Activated CD8-positive, alpha-beta T cell treated with anti-CD3 and anti-CD28 coated beads for 36 hours (primary cell): ENCODE measurements at regions not wholly inside any gene's neighbourhood (a gene's known extent, or its start where the extent isn't known, plus 50 kb on each side); places are given as distances from the start of the nearest gene placed in this dataset.

ENCODE experiments used
- ATAC-seq: fragments of 200-7000 bp; cut with Tn5 transposase; one replicate; pipeline ENCODE4 v1.10.0; 2021; ENCODE audit warnings: mild to moderate bottlenecking, moderate library complexity
- CTCF ChIA-PET: fragments of 350-600 bp; sonication (Branson Sonifier 250); formaldehyde crosslinking; loops from one replicate; lab custom pipeline; 2021; ENCODE audit warnings: antibody characterized with exemption; lab: Charles Lee
- POLR2A ChIA-PET: fragments of 350-600 bp; sonication (Branson Sonifier 250); formaldehyde crosslinking; loops from one replicate; lab custom pipeline; 2021; ENCODE audit warnings: antibody characterized with exemption; lab: Charles Lee
- DNase-seq: peaks from one replicate; pipeline ENCODE4 v3.0.0-alpha.2; 2020
- H3K27ac Mint-ChIP-seq: one replicate; pipeline ENCODE4 v1.8.0; 2021; ENCODE audit warnings: mild to moderate bottlenecking, mixed read lengths
- H3K27me3 Mint-ChIP-seq: one replicate; pipeline ENCODE4 v1.8.0; 2021; ENCODE audit warnings: mixed read lengths
- H3K36me3 Mint-ChIP-seq: one replicate; pipeline ENCODE4 v1.8.0; 2021; ENCODE audit warnings: low read depth, mixed read lengths
- H3K4me1 Mint-ChIP-seq: one replicate; pipeline ENCODE4 v1.8.0; 2021; ENCODE audit warnings: low read depth, mixed read lengths
- H3K4me3 Mint-ChIP-seq: one replicate; pipeline ENCODE4 v1.8.0; 2021; ENCODE audit warnings: mild to moderate bottlenecking, moderate library complexity, mixed read lengths
- H3K9me3 Mint-ChIP-seq: one replicate; pipeline ENCODE4 v1.8.0; 2021; ENCODE audit warnings: mixed read lengths
- intact Hi-C: fragments of 100-400 bp; cut with micrococcal nuclease; formaldehyde crosslinking; loops from one replicate; pipeline ENCODE4 v1.10.0; 2022
- TF ChIP-seq, protein P1 (sequence below): fragments of 200-600 bp; IDR thresholded peaks from one replicate; pipeline ENCODE4 v1.8.0; 2022; ENCODE audit warnings: antibody characterized with exemption, mild to moderate bottlenecking

DNA sequence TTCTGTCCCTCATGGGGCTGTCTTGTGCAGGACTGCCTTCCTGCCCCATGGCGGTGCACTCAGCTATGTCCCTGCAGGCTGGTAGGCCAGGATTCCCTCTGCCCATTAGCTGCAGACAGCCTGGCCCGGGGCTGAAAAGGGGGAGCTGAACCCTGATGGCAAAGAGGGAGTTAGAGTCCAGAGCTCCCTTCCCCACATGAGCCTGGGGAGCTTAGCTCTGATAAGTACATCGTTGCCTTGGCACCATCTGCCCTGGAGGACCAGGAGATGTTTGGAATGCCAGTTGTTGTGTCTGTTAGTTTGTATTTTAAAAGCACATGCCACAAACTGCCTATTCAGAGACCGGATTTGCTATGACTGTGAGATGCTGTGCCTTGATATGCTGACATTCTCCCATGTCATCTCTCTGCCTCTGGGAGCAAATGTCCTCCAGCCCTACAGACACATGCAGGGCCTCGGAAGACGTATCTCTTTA lies 65.1 kb upstream of the AFF3 start:
- POLR2A ChIA-PET: no interaction called here
- H3K4me1 Mint-ChIP-seq: peaks cover 8% of the 10 kb centered on the region
- intact Hi-C loops: no loop called here
- CTCF ChIA-PET: no interaction called here
- H3K27ac Mint-ChIP-seq: no peak overlapping the region
- TF ChIP-seq, protein P1, sequence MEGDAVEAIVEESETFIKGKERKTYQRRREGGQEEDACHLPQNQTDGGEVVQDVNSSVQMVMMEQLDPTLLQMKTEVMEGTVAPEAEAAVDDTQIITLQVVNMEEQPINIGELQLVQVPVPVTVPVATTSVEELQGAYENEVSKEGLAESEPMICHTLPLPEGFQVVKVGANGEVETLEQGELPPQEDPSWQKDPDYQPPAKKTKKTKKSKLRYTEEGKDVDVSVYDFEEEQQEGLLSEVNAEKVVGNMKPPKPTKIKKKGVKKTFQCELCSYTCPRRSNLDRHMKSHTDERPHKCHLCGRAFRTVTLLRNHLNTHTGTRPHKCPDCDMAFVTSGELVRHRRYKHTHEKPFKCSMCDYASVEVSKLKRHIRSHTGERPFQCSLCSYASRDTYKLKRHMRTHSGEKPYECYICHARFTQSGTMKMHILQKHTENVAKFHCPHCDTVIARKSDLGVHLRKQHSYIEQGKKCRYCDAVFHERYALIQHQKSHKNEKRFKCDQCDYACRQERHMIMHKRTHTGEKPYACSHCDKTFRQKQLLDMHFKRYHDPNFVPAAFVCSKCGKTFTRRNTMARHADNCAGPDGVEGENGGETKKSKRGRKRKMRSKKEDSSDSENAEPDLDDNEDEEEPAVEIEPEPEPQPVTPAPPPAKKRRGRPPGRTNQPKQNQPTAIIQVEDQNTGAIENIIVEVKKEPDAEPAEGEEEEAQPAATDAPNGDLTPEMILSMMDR: no peak
- DNase-seq: no peak
- no peaks in the 10 kb centered on the region for H3K36me3 Mint-ChIP-seq
- H3K9me3 Mint-ChIP-seq: no peaks in the 10 kb centered on the region
- ATAC-seq: no peak
- peaks cover 1% of the 10 kb centered on the region for H3K27me3 Mint-ChIP-seq
- H3K4me3 Mint-ChIP-seq: no peak overlapping the region

DNA sequence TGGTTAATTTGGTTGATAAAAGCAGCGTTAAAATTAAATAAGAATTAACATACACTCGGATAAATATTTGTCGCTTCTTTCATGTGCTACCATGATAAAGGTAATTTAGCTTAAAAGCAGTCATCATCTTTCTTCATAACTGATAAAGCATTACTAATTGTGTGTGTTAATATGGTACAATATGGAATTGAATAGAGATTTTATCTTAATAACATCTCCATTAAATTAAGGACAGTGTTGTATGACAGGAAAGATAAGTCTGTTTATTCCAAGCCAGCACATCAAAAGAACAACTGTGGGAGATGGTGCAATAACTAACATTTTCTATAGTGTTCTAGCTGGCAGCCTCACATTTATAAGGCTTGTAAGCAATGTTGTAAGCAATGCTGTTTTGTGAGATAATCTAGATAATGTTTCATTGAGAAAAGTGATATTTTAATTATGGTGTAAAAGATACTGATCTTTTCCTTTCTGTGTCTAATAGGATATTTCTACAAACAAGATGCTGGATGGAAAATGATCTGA lies 64.4 kb upstream of the AFF3 start:
- POLR2A ChIA-PET: interaction anchor here (1.2 kb wide), 1 partner anchor 32 kb away, joined by 3 read pairs; no protein-coding TSS in a partner anchor
- DNase-seq (no peak), ATAC-seq (no peak)
- H3K27me3 Mint-ChIP-seq: peaks cover 1% of the 10 kb centered on the region
- no peaks in the 10 kb centered on the region for H3K9me3 Mint-ChIP-seq
- H3K4me1 Mint-ChIP-seq: peaks cover 8% of the 10 kb centered on the region
- CTCF ChIA-PET: no interaction called here
- intact Hi-C loops: no loop called here
- TF ChIP-seq, protein P1: no peak
- H3K27ac Mint-ChIP-seq: no peak overlapping the region
- no peak overlapping the region for H3K4me3 Mint-ChIP-seq
- H3K36me3 Mint-ChIP-seq: no peaks in the 10 kb centered on the region

- peak; percentile 5 for DNase-seq
- POLR2A ChIA-PET: no interaction called here
- TF ChIP-seq, protein P1: no peak
- H3K36me3 Mint-ChIP-seq: no peaks in the 10 kb centered on the region
- H3K4me3 Mint-ChIP-seq: no peak overlapping the region
- CTCF ChIA-PET: no interaction called here
- peaks cover 8% of the 10 kb centered on the region for H3K4me1 Mint-ChIP-seq
- H3K9me3 Mint-ChIP-seq: no peaks in the 10 kb centered on the region
- intact Hi-C loops: no loop called here
- peaks cover 1% of the 10 kb centered on the region for H3K27me3 Mint-ChIP-seq
- no peak overlapping the region for H3K27ac Mint-ChIP-seq
- ATAC-seq: no peak
These were observed 62.8 kb upstream of the AFF3 start for GRCh38 chr2:100205174-100205573.

DNA sequence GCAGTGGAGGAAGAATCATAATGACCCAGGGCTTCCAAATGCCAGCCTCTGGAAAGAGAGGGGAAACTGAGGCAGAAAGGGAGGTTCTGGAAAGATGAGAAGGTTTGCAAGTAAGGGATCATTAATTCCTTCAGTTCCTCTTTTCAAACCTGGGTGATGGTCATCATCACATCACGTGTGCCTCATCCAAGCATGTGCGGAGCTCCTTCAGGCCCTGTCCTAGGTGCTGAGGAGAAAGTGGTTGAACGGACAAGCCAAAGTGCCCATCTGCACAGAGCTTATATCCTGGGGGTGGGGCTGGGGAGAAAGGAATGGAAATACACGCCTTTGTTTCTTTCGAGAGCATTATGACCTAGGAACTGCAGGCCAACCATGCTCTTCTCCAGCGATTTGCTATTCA lies 60.2 kb upstream of the AFF3 start:
- Mint-ChIP-seq H3K4me3 (no peak overlapping the region), H3K36me3 (no peaks in the 10 kb centered on the region), H3K9me3 (no peaks in the 10 kb centered on the region), H3K4me1 (peaks cover 8% of the 10 kb centered on the region), H3K27me3 (peaks cover 1% of the 10 kb centered on the region), H3K27ac (no peak overlapping the region)
- TF ChIP-seq, protein P1: no peak
- ATAC-seq: no peak
- intact Hi-C loops: no loop called here
- DNase-seq: no peak
- POLR2A ChIA-PET: no interaction called here
- CTCF ChIA-PET: no interaction called here

DNA sequence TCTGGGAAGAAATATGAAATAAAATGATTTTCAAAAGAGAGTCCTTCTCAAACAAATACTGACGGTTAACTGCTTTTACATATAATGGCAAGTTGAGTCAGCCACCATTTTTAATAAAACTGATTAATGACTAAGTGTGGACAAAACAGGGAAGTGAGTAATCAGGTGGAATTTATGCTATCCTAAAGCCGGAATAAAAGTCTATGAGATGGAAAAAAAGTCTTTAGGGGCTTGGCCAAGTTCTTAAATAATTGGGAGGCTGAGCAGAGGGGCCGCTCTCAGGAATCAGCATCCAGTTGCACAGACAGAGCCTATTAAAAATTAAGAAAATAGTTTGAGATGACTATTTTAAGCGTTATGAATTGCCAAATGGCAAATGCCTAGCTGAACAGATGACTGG lies 58.6 kb upstream of the AFF3 start:
- Mint-ChIP-seq H3K27me3 (peaks cover 1% of the 10 kb centered on the region), H3K9me3 (no peaks in the 10 kb centered on the region), H3K36me3 (no peaks in the 10 kb centered on the region), H3K4me3 (no peak overlapping the region), H3K4me1 (peaks cover 8% of the 10 kb centered on the region), H3K27ac (no peak overlapping the region)
- POLR2A ChIA-PET: no interaction called here
- TF ChIP-seq, protein P1: no peak
- intact Hi-C loops: no loop called here
- ATAC-seq (no peak), DNase-seq (no peak)
- CTCF ChIA-PET: no interaction called here
